Motor neuron (in vitro differentiated cells): ENCODE measurements at regions not wholly inside any gene's neighbourhood (a gene's known extent, or its start where the extent isn't known, plus 50 kb on each side); places are given as distances from the start of the nearest gene placed in this dataset.

Source experiments
- ATAC-seq, 8 experiments: fragments of 200-7000 bp; cut with Tn5 transposase; replicated peaks in 6 of 8; 2 replicates each; pipeline ENCODE4 v1.8.0; 2021; ENCODE audit warnings: mild to moderate bottlenecking in 8 of 8, moderate library complexity in 8 of 8
- H3K27ac ChIP-seq, 2 donors: fragments of 250-450 bp; sonication (Bioruptor Pico); 2 replicates each; pipeline ENCODE4 v1.9.0; 2021; ENCODE audit warnings: antibody characterized with exemption in 2 of 2, mild to moderate bottlenecking in 2 of 2, moderate library complexity in 1 of 2
- H3K4me1 ChIP-seq, 2 donors: fragments of 250-450 bp; sonication (Bioruptor Pico); replicated peaks in 1 of 2; 2 replicates each; pipeline ENCODE4 v1.6.1; 2021; ENCODE audit warnings: antibody characterized with exemption in 2 of 2, mild to moderate bottlenecking in 2 of 2, moderate library complexity in 1 of 2
- H3K4me3 ChIP-seq, 5 donors: fragments of 250-450 bp; sonication (Bioruptor Pico); 2 replicates each; pipeline ENCODE4 v1.9.0; 2021; ENCODE audit warnings: antibody characterized with exemption in 5 of 5, mild to moderate bottlenecking in 5 of 5, moderate library complexity in 4 of 5
- WGBS, 10 experiments: fragments of 450-650 bp; shearing (Covaris generic); methylation state at CpG; one replicate each; pipeline ENCODE4 v1.0.0; 2022; 5-methylcytosine and 5-hydroxymethylcytosine counted together
- in situ Hi-C, 9 experiments: fragments of 400-800 bp; cut with MboI; loops; one replicate each; pipeline ENCODE4 v1.15.0; 2021; ENCODE audit warnings: low sequenced_read_pairs in 9 of 9, low pct_unique_long_range_greater_than_20kb in 2 of 9; ENCODE audit not compliant: unreplicated experiment in 9 of 9

DNA sequence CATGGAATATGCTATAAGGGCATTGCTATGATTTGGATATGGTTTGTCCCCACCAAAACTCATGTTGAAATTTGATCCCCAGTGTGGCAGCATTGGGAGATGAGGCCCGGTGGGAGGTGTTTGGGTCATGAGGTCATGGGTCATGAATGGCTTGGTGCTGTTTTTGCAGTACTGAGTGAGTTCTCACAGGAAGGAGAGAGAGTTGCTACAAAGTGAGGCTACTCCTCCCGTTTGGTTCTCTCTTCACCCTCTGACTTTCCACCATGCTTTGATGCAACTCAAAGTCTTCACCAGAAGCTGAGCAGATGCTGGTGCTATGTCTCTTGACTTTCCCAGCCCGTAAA, 388.1 kb upstream of the TMPO start:
- H3K27ac ChIP-seq, result no peak overlapping the region
- H3K4me1 ChIP-seq, result no peaks in the 10 kb centered on the region
- ATAC-seq, result no peak
- H3K4me3 ChIP-seq, result no peak overlapping the region
- in situ Hi-C loops, result no loop called here
- 0 to 100% (median 60%) methylated on average over 1 to 3 of the region's 3 CpGs; no CpG with 5 or more reads in 1 of the 10 experiments for WGBS, 10 experiments

DNA sequence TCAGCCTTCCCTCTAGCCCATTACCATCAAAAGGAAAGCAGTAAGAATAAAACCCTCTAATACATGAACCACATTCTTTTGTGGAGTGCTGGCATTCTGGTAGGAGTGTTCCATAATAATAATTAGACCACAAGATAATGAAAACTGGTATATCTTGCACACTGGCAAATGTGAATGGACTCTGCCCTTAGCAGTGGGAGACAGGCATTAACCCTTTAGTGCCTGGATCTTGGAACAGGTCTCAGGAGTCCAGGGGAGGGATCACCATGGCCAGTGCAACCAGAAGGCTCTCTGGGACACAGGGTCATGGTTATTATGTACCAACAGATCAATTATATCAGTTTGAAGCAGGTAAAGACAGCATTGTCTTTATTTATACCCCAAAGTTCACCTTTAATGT, 387.5 kb upstream of the TMPO start:
- in situ Hi-C loops, result no loop called here
- Histone ChIP-seq H3K4me3 (no peak overlapping the region), H3K4me1 (no peaks in the 10 kb centered on the region), H3K27ac (no peak overlapping the region)
- ATAC-seq, result no peak

DNA sequence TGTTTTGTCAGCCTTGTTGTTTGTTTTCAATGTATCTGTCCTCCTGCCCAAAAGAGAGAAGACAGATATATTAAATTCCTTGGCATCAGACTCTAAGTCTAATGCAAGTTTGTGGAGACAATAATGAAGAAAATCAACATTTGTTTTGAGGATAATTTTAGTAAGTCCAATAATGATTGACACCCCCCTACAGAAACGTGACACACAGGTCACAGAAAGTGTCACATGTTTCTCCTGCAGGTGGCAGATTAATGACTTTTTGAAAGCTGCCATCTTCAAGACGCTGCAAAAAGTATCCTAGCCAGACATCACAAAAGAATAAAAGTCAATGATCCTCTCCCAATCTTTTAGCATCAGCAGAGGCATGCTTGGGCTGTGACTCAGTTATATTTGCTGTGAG, 378.8 kb upstream of the TMPO start:
- Histone ChIP-seq H3K4me1 (peaks cover 0 to 2% of the 10 kb centered on the region in 2 donors), H3K4me3 (no peak overlapping the region), H3K27ac (no peak overlapping the region)
- in situ Hi-C loops, result no loop called here
- no peak for ATAC-seq
- 0 to 50% (median 43%) methylated on average over 1 to 2 of the region's 2 CpGs; no CpG with 5 or more reads in 4 of the 10 experiments for WGBS, 10 experiments

DNA sequence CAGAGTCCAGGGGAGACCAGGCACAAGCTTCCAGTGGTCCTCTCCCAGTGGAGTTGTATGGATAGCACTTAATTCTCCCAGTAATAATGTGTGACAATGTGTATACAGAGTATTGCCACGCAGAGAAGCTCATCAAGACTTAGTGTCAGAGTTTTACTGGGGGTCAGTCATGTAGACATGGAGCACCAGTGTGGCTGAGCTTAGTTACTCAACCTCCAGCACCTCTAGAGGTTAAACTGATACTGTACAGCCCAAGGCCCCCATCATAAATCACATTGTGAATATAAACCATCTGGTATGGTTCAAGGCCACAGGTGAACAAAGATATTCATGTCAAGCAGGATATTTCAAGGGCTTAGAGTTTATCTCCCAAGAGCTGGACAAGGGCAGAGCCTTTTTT, 378.1 kb upstream of the TMPO start:
- Histone ChIP-seq H3K4me1 (peaks cover 0 to 2% of the 10 kb centered on the region in 2 donors), H3K27ac (no peak overlapping the region), H3K4me3 (no peak overlapping the region)
- in situ Hi-C loops, result no loop called here
- no peak for ATAC-seq
- 0 to 86% (median 72%) methylated on average over 1 of the region's 1 CpG; no CpG with 5 or more reads in 4 of the 10 experiments for WGBS, 10 experiments

DNA sequence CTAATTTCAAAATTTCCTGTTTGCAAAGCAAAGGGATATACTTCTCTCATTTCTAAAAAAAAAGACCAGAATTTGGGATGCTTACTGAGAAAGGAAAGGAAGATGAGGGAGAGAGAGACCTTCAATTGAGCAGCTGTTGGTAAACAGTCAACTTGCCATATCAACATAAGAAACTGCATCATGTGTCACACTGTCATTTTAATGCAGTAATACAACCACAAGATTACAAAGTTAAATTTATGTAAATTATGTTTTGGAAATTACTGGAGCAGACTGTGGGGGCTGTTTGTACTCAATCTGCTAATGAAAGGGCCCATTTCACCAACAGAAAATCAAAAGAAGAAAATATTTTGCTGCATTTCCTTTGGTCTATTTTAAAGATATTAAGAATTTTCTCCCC, 370.4 kb upstream of the TMPO start:
- H3K4me1 ChIP-seq, result peaks cover 0 to 2% of the 10 kb centered on the region in 2 donors
- no peak overlapping the region for H3K4me3 ChIP-seq
- no peak overlapping the region for H3K27ac ChIP-seq
- in situ Hi-C loops, result no loop called here
- peak in 3 of 8 experiments; percentile 56 to 74 (median 68) for ATAC-seq

DNA sequence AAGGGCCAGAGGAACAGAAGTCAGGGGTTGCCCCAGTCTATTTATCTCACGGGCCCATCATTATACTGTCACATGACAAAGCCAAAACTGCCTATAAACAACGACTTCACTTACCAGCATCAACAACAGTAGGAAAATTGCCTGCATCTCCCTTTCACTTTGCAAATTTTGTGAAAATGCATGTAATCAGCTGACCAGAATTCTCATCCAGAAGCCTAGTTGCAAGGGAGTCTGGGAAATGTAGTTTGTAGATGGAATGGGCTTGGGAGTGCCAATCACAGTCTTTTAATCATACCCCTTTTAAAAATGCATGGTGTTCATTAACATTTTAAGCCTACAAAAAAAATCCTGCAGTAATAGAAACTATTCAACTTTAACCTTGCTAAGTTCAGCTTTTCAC, 369.3 kb upstream of the TMPO start:
- 7 to 100% (median 69%) methylated on average over 1 to 2 of the region's 2 CpGs; no CpG with 5 or more reads in 4 of the 10 experiments for WGBS, 10 experiments
- in situ Hi-C loops, result no loop called here
- no peaks in the 10 kb centered on the region for H3K4me1 ChIP-seq
- peak in 3 of 8 experiments; percentile 50 to 86 (median 82) for ATAC-seq
- no peak overlapping the region for H3K27ac ChIP-seq
- H3K4me3 ChIP-seq, result no peak overlapping the region

DNA sequence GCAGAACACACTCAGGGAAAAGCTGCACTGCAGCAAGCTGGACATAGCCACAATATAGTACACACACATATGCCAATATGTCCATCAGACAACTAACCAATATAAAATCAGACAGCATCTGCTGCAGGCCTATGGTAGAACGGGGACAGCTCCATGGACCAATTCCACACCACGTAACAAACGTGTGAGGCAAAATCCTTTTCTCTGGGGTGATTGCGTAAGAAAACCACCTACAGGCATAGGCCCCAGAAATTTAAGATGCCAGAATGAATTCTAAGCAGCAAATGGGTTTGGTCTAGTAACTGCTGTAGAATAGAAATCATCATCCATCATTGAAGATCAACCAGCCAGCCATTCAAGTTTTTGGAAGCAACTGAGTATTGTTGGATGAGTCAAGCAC, 368.9 kb upstream of the TMPO start:
- ATAC-seq, result no peak
- 0 to 100% (median 77%) methylated on average over 1 to 4 of the region's 4 CpGs; no CpG with 5 or more reads in 4 of the 10 experiments for WGBS, 10 experiments
- in situ Hi-C loops, result no loop called here
- Histone ChIP-seq H3K4me3 (no peak overlapping the region), H3K27ac (no peak overlapping the region), H3K4me1 (no peaks in the 10 kb centered on the region)

DNA sequence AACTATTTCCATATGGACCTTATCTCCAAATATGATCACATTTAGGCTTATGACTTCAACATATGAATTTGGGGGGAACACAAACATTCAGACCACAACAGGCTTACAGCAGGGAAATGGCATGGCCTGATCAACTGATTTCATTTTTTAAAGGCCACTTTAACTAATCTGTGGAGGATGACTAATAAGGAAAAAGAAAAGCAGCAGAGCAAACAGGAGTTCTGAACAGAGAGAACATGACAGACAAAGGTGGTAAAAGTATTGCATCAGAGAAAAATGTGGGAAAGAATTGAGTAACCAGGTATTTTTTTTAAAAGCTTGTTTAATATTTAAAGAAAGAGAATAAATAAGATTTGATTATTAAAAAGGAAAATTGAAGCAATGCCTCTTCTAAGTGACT, 366.1 kb upstream of the TMPO start:
- no peaks in the 10 kb centered on the region for H3K4me1 ChIP-seq
- H3K27ac ChIP-seq, result no peak overlapping the region
- in situ Hi-C loops, result no loop called here
- H3K4me3 ChIP-seq, result no peak overlapping the region
- no peak for ATAC-seq

DNA sequence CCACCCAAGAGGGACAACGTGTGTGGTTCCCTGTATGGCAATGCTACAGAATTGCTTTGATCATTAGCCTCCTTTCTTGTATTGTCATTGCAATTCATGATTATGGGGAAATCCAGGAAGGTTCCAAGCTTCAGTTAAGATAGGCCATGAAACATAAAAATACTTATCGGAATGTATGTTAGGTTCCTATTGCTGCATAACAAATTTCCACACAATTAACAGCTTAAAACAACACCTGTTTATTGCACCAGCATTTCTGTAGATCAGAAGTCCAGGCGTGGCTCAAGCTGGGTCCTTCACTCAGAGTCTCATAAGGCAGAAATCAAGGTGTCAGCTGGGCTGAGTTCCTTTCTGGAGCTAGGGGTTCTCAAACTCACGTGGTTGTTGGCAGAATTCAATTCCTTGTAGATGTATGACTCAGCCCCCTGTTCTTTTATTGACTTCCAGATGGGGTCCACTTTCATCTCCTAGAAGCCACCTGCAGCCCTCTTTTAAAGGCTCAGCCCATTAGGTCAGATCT, 365.6 kb upstream of the TMPO start:
- Histone ChIP-seq H3K27ac (no peak overlapping the region), H3K4me1 (peaks cover 0 to 4% of the 10 kb centered on the region in 2 donors), H3K4me3 (no peak overlapping the region)
- WGBS, 10 experiments, result 22 to 100% (median 60%) methylated on average over 1 to 4 of the region's 4 CpGs; no CpG with 5 or more reads in 1 of the 10 experiments
- in situ Hi-C loops, result loop anchor here in 1 of 9 experiments (25.0 kb wide), 1 partner anchor 213 kb away; no protein-coding TSS in a partner anchor
- ATAC-seq, result peak in 1 of 8 experiments; percentile 49

DNA sequence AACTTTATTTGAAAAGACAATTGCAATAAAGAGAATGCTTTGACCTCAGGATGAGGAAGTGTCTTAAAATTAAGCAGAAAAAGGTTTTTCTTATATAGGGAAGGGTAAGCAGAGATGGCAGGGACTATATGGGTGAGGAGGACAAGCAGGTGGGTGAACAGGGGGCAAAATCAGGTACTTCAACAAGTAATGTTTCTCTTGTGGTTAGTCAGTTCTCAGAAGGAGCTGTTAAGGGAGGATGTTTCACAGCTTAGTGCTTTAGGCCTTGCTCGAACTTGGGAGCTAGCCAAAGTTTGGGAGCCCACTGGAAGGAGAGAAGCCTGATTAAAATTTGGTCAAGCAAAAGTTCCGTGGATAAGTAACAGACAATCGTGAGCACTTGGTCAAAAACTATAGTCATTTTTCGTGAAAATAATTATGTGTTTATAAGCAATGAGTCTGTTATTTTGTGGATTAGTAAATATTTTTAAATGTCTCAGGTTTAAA, 364.2 kb upstream of the TMPO start:
- ATAC-seq, result no peak
- in situ Hi-C loops, result loop anchor here in 1 of 9 experiments (25.0 kb wide), 1 partner anchor 211 kb away; no protein-coding TSS in a partner anchor
- Histone ChIP-seq H3K27ac (no peak overlapping the region), H3K4me3 (no peak overlapping the region), H3K4me1 (peaks cover 3 to 6% of the 10 kb centered on the region in 2 donors)
- WGBS, 10 experiments, result 11 to 100% (median 87%) methylated on average over 2 to 4 of the region's 4 CpGs; no CpG with 5 or more reads in 1 of the 10 experiments

DNA sequence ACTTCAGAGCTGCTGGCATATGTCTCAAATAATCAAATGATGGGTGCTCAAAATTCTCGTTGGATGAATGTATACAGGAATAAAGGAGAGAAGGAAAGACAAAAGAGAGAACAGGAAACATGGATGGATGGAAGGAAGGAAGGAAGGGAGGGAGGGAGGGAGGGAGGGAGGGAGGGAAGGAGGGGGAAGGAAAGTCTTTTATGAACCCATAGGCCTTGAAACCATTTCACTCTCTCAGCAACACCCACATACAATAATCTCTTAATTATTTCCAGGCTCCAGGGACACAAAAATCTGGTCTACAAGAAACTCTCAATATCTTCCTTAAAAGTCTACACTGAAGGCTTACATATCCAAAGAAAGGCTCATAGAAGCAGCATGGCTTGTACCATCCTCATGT, 363.4 kb upstream of the TMPO start:
- Histone ChIP-seq H3K27ac (no peak overlapping the region), H3K4me3 (no peak overlapping the region), H3K4me1 (peaks cover 3 to 6% of the 10 kb centered on the region in 2 donors)
- WGBS, 10 experiments, result 0 to 90% (median 66%) methylated on average over 1 of the region's 1 CpG; no CpG with 5 or more reads in 6 of the 10 experiments
- in situ Hi-C loops, result loop anchor here in 1 of 9 experiments (25.0 kb wide), 1 partner anchor 210 kb away; no protein-coding TSS in a partner anchor
- no peak for ATAC-seq

DNA sequence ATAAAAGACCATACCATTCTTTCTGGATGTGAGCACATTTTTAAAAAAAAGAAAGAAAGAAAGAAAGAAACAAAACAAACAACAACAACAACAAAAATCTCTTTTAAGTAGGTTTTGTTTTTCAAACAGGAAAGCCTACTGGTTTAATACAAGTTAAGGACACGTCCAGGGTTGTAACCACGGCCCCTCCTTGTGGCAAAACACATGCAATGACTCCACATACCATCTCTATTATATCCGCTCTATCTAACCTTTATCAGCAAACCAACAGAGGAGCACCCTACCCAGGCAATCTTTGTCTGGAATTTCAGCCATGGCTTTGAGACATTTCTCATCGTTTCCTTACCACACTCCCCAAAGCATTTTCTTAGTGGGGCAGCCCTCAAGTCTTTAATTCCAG, 360.5 kb upstream of the TMPO start:
- Histone ChIP-seq H3K27ac (no peak overlapping the region), H3K4me1 (peaks cover 3 to 6% of the 10 kb centered on the region in 2 donors), H3K4me3 (no peak overlapping the region)
- WGBS, 10 experiments, result 0 to 40% (median 11%) methylated on average over 1 to 4 of the region's 4 CpGs; no CpG with 5 or more reads in 1 of the 10 experiments
- peak; percentile 69 to 98 (median 82) for ATAC-seq
- in situ Hi-C loops, result loop anchor here in 1 of 9 experiments (25.0 kb wide), 1 partner anchor 207 kb away; no protein-coding TSS in a partner anchor

DNA sequence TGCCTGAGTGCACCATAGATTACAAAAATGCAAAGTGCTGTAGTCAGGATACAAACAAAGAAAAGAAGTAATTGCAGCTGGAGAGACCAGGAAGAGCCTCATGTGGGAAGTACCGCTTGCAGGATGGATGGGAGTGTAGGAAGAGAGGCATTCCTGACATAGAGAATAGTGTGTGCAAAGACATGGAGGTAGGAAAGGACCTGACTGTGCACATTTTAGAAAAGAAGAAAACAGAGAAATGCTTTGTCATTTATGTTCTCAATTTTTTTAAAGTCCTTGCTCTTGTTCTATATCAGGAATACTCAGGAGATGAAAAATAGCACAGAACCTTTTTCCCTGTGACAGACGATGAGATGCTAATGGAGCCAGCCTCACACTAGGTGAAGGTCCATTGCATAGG, 358.7 kb upstream of the TMPO start:
- no peak overlapping the region for H3K4me3 ChIP-seq
- in situ Hi-C loops, result loop anchor here in 1 of 9 experiments (25.0 kb wide), 1 partner anchor 206 kb away; no protein-coding TSS in a partner anchor
- H3K27ac ChIP-seq, result no peak overlapping the region
- WGBS, 10 experiments, result 0 to 100% (median 80%) methylated on average over 1 to 2 of the region's 2 CpGs; no CpG with 5 or more reads in 2 of the 10 experiments
- peak in 1 of 8 experiments; percentile 32 for ATAC-seq
- H3K4me1 ChIP-seq, result peaks cover 3 to 6% of the 10 kb centered on the region in 2 donors
